ENCODE measurements at regions not wholly inside any gene's neighbourhood (a gene's known extent, or its start where the extent isn't known, plus 50 kb on each side); places are given as distances from the start of the nearest gene placed in this dataset.

GRCh38 chr2:208708486-208708885 lies 301.9 kb downstream of the PTH2R start:
- ChIA-PET CTCF (no interaction called here), POLR2A (ENCODE audit: low non-redundant PET) (no interaction called here)
- no peak overlapping the region for H3K27ac ChIP-seq
- no peak for DNase-seq (ENCODE audit: low spot score)
- no peak for TF ChIP-seq CTCF (conservative IDR thresholded peaks at IDR 0.05; ENCODE audit: low read depth)

- CTCF ChIA-PET, result interaction anchor here (0.6 kb wide), 1 partner anchor 24 kb away, joined by 4 read pairs; no protein-coding TSS in a partner anchor
- H3K27ac ChIP-seq, result no peak overlapping the region
- TF ChIP-seq CTCF (conservative IDR thresholded peaks at IDR 0.05; ENCODE audit: low read depth), result no peak
- POLR2A ChIA-PET (ENCODE audit: low non-redundant PET), result no interaction called here
- DNase-seq (ENCODE audit: low spot score), result peak; percentile 10
These were observed 305.0 kb downstream of the PTH2R start for GRCh38 chr2:208711598-208711997.

GRCh38 chr2:208713066-208713745 lies 306.6 kb downstream of the PTH2R start:
- no peak overlapping the region for H3K27ac ChIP-seq
- no peak for TF ChIP-seq CTCF (conservative IDR thresholded peaks at IDR 0.05; ENCODE audit: low read depth)
- no peak for DNase-seq (ENCODE audit: low spot score)
- ChIA-PET POLR2A (ENCODE audit: low non-redundant PET) (no interaction called here), CTCF (interaction anchor here (0.6 to 0.7 kb wide), 2 partner anchors 16 to 301 kb away, joined by 3 to 8 read pairs; no protein-coding TSS in a partner anchor)

- DNase-seq (ENCODE audit: low spot score), result no peak
- CTCF ChIA-PET, result no interaction called here
- no peak overlapping the region for H3K27ac ChIP-seq
- POLR2A ChIA-PET (ENCODE audit: low non-redundant PET), result no interaction called here
- no peak for TF ChIP-seq CTCF (conservative IDR thresholded peaks at IDR 0.05; ENCODE audit: low read depth)
These were observed 312.2 kb downstream of the PTH2R start for GRCh38 chr2:208718828-208719227.

GRCh38 chr2:208722731-208723130 lies 316.1 kb downstream of the PTH2R start:
- POLR2A ChIA-PET (ENCODE audit: low non-redundant PET), result no interaction called here
- no peak for TF ChIP-seq CTCF (conservative IDR thresholded peaks at IDR 0.05; ENCODE audit: low read depth)
- DNase-seq (ENCODE audit: low spot score), result no peak
- no peak overlapping the region for H3K27ac ChIP-seq
- CTCF ChIA-PET, result no interaction called here

- no peak for TF ChIP-seq CTCF (conservative IDR thresholded peaks at IDR 0.05; ENCODE audit: low read depth)
- POLR2A ChIA-PET (ENCODE audit: low non-redundant PET), result no interaction called here
- CTCF ChIA-PET, result no interaction called here
- DNase-seq (ENCODE audit: low spot score), result no peak
- H3K27ac ChIP-seq, result no peak overlapping the region
These were observed 318.7 kb downstream of the PTH2R start for GRCh38 chr2:208725280-208725679.
